ENCODE measurements at regions not wholly inside any gene's neighbourhood (a gene's known extent, or its start where the extent isn't known, plus 50 kb on each side); places are given as distances from the start of the nearest gene placed in this dataset.
"Not testable (repeated sequence)": the region's sequence is repeated elsewhere in the genome, so short reads cannot be mapped to it uniquely, and the experiment has no call there.

- no peaks in the 10 kb centered on the region for H3K4me1 Mint-ChIP-seq
- no peaks in the 10 kb centered on the region for H3K36me3 Mint-ChIP-seq
- ATAC-seq, result no peak
- H3K27me3 Mint-ChIP-seq, result no peaks in the 10 kb centered on the region
- H3K4me3 Mint-ChIP-seq, result no peak overlapping the region
- no peaks in the 10 kb centered on the region for H3K9me3 Mint-ChIP-seq
- no peak overlapping the region for H3K27ac Mint-ChIP-seq
Measured at GRCh38 chr3:81390796-81391195, 370.6 kb downstream of the GBE1 start.

GRCh38 chr3:81388191-81388590 is 373.3 kb downstream of the GBE1 start:
- no peaks in the 10 kb centered on the region for H3K9me3 Mint-ChIP-seq

GRCh38 chr3:81382470-81382869 is 379.0 kb downstream of the GBE1 start:
- peaks cover 4% of the 10 kb centered on the region for H3K9me3 Mint-ChIP-seq
- no peak for ATAC-seq
- H3K4me3 Mint-ChIP-seq, result no peak overlapping the region
- no peaks in the 10 kb centered on the region for H3K4me1 Mint-ChIP-seq
- H3K27me3 Mint-ChIP-seq, result no peaks in the 10 kb centered on the region
- H3K27ac Mint-ChIP-seq, result no peak overlapping the region
- no peaks in the 10 kb centered on the region for H3K36me3 Mint-ChIP-seq

More at GRCh38 chr3:81388191-81388590, 373.3 kb downstream of the GBE1 start:
- Mint-ChIP-seq H3K27me3 (no peaks in the 10 kb centered on the region), H3K4me1 (no peaks in the 10 kb centered on the region), H3K4me3 (no peak overlapping the region), H3K27ac (no peak overlapping the region), H3K36me3 (no peaks in the 10 kb centered on the region)
- no peak for ATAC-seq

DNA sequence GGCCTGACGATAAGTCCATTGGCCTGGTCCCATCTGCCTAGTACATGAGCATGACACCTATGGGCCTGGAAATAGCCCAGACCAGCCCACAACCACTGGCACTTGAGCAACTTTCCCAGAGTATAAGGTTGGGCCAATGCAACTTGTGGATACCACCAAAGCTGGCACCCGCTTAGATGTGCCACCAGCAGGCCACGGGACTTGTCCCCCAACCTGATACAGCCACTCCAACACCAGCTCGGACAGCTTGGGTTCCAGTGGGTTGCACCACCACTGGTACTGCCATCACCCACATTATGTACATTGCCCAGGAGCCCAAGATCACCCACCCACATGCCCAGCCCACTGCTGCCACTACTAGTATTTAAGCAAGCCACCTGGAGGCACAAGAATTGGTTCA is 381.2 kb downstream of the GBE1 start:
- H3K27me3 Mint-ChIP-seq, result no peaks in the 10 kb centered on the region

DNA sequence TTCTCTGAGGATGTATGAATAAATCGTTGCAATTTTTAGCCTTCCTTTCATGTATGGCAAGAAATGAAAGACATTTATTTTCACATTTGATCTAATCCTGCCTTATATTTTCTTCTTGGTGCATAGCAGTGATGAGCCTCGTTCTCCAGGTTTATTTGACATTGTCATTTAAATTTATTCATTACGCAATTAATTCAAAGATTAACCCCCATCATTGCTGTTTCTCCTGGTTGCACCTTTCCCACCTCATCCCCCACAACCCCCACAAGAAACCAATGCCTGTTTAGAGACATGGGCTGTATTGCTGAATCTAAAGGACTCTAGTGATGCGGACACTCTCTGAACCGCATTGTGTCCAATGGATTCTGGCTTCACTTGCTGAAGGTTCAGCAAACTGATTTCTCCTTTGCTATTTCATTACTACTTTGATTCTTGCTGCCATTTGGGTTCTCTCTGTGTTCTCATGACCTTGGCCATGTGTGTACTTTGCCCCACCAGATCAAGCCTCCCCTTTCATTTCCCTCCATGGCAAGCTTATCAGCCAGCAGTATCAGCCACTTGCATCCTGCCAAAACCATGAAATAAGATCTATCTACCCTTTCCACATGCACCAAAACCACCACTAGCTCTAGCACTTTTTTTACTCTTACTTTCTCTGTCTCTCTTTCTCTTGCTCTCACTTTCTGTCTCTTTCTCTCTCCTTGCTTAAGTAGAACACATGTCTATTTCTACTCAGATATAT is 382.7 kb downstream of the GBE1 start:
- no peak overlapping the region for H3K4me3 Mint-ChIP-seq
- no peaks in the 10 kb centered on the region for H3K36me3 Mint-ChIP-seq
- no peak overlapping the region for H3K27ac Mint-ChIP-seq
- H3K27me3 Mint-ChIP-seq, result no peaks in the 10 kb centered on the region
- H3K4me1 Mint-ChIP-seq, result no peaks in the 10 kb centered on the region
- H3K9me3 Mint-ChIP-seq, result peaks cover 4% of the 10 kb centered on the region
- no peak for ATAC-seq

More for the DNA sequence above, 381.2 kb downstream of the GBE1 start:
- Mint-ChIP-seq H3K9me3 (peaks cover 4% of the 10 kb centered on the region), H3K36me3 (no peaks in the 10 kb centered on the region), H3K27ac (no peak overlapping the region), H3K4me3 (no peak overlapping the region), H3K4me1 (no peaks in the 10 kb centered on the region)
- ATAC-seq, result no peak

DNA sequence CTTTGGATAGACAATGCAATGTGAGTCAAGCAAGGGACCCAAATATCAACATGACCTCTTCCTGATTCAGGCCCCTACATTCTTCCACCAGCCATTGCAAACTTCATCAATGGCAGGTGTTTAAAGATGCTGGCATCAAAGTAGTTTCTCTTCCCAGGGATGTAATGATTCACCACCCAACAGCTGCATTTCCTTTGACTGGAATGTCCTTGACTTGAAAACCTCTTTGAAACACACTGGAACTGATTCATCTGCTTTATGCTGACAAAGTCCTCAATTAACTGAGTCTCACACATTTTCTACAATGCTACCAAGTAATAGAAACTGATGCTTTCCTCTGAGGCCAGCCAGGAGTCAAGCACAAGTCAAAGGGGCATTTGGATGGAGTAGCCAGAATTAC is 385.5 kb downstream of the GBE1 start:
- Mint-ChIP-seq H3K27ac (no peak overlapping the region), H3K27me3 (no peaks in the 10 kb centered on the region), H3K4me1 (no peaks in the 10 kb centered on the region), H3K36me3 (no peaks in the 10 kb centered on the region), H3K9me3 (peaks cover 9% of the 10 kb centered on the region), H3K4me3 (no peak overlapping the region)
- no peak for ATAC-seq

- no peak overlapping the region for H3K27ac Mint-ChIP-seq
- H3K27me3 Mint-ChIP-seq, result no peaks in the 10 kb centered on the region
- H3K4me3 Mint-ChIP-seq, result no peak overlapping the region
- no peaks in the 10 kb centered on the region for H3K4me1 Mint-ChIP-seq
- ATAC-seq, result no peak
- H3K9me3 Mint-ChIP-seq, result peaks cover 4% of the 10 kb centered on the region
- no peaks in the 10 kb centered on the region for H3K36me3 Mint-ChIP-seq
Measured at GRCh38 chr3:81364411-81364810, 397.0 kb downstream of the GBE1 start.

GRCh38 chr3:81363816-81364215 is 397.6 kb downstream of the GBE1 start:
- Mint-ChIP-seq H3K27me3 (no peaks in the 10 kb centered on the region), H3K9me3 (peaks cover 4% of the 10 kb centered on the region), H3K4me1 (no peaks in the 10 kb centered on the region), H3K27ac (no peak overlapping the region), H3K4me3 (no peak overlapping the region), H3K36me3 (no peaks in the 10 kb centered on the region)
- no peak for ATAC-seq

- Mint-ChIP-seq H3K4me3 (no peak overlapping the region), H3K27ac (no peak overlapping the region), H3K9me3 (peaks cover 4% of the 10 kb centered on the region), H3K36me3 (no peaks in the 10 kb centered on the region), H3K4me1 (no peaks in the 10 kb centered on the region), H3K27me3 (no peaks in the 10 kb centered on the region)
- ATAC-seq, result no peak
Measured at GRCh38 chr3:81354119-81354518, 407.3 kb downstream of the GBE1 start.

- Mint-ChIP-seq H3K9me3 (peaks cover 4% of the 10 kb centered on the region), H3K4me1 (no peaks in the 10 kb centered on the region), H3K4me3 (no peak overlapping the region), H3K27ac (no peak overlapping the region), H3K36me3 (no peaks in the 10 kb centered on the region), H3K27me3 (no peaks in the 10 kb centered on the region)
- ATAC-seq, result no peak
Measured at GRCh38 chr3:81352867-81353266, 408.6 kb downstream of the GBE1 start.

DNA sequence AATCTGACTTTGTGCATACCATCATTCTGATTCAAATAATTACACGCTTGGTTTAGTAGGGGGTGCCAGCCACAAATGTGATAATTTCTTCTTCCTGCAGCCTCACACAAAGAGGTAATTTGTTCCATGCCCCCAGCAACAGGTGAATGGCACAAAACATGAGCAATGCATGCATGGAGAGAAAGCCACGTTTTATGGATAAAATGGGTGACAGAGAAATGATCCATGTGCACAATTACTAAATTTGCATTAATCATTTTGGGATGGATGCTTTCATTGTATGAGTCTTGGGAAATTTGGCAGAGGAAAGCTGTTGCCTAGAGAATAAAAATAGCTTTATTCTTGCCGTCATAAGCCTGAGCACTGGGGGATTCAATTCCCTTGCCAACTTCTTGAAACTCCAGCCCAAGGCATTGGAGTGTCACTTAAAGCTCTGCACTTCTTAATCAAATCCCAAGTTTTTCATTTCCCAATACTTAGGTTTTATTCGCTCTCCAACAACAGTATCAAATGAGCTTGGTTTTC is 411.6 kb downstream of the GBE1 start:
- Mint-ChIP-seq H3K4me1 (no peaks in the 10 kb centered on the region), H3K27me3 (no peaks in the 10 kb centered on the region), H3K36me3 (no peaks in the 10 kb centered on the region), H3K9me3 (peaks cover 4% of the 10 kb centered on the region), H3K4me3 (no peak overlapping the region), H3K27ac (no peak overlapping the region)
- no peak for ATAC-seq

- ATAC-seq, result no peak
- H3K27me3 Mint-ChIP-seq, result no peaks in the 10 kb centered on the region
- no peaks in the 10 kb centered on the region for H3K4me1 Mint-ChIP-seq
- H3K9me3 Mint-ChIP-seq, result no peaks in the 10 kb centered on the region
- H3K4me3 Mint-ChIP-seq, result no peak overlapping the region
- H3K36me3 Mint-ChIP-seq, result no peaks in the 10 kb centered on the region
- no peak overlapping the region for H3K27ac Mint-ChIP-seq
Measured at GRCh38 chr3:81339040-81339845, 422.2 kb downstream of the GBE1 start.

DNA sequence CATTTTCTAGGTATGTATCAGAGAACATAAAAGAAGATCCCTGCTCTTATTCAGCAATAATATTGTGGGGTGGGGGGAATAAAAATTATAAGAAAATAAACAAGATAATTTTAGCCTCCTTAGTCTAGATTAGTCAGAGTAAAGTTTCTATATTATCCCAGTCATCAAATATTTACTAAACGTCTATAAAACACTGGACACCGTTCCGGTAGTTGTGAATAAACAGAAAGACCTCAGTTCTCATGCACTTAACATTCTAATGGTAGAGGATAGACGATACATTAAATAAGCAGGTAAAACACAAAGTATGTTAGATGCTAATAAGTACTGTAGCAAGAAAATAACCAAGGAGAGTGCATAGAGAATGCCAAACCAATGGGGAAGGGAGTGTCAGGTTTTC is 425.0 kb downstream of the GBE1 start:
- ATAC-seq, result no peak
- Mint-ChIP-seq H3K27me3 (no peaks in the 10 kb centered on the region), H3K9me3 (no peaks in the 10 kb centered on the region), H3K27ac (no peak overlapping the region), H3K36me3 (no peaks in the 10 kb centered on the region), H3K4me1 (no peaks in the 10 kb centered on the region), H3K4me3 (no peak overlapping the region)

GRCh38 chr3:81329835-81330234 is 431.6 kb downstream of the GBE1 start:
- not testable (repeated sequence) for H3K4me1 Mint-ChIP-seq, H3K9me3 Mint-ChIP-seq, H3K27me3 Mint-ChIP-seq, H3K36me3 Mint-ChIP-seq, ATAC-seq, H3K4me3 Mint-ChIP-seq, H3K27ac Mint-ChIP-seq

DNA sequence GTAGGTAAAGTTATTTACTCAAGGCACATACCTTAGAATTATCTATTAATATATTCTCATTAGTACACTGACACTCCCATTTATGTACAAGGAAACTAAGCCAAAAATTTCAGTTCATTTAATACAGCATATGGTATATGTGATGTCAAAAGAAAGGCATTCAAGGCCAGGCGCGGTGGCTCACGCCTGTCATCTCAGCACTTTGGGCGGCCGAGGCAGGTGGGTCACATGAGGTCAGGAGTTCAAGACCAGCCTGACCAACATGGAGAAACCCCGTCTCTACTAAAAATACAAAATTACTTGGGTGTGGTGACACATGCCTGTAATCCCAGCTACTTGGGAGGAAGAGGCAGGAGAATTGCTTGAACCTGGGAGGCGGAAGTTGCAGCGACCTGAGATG is 435.2 kb downstream of the GBE1 start:
- no peak for ATAC-seq
- Mint-ChIP-seq H3K27me3 (no peaks in the 10 kb centered on the region), H3K9me3 (peaks cover 6% of the 10 kb centered on the region), H3K4me3 (no peak overlapping the region), H3K36me3 (no peaks in the 10 kb centered on the region), H3K4me1 (no peaks in the 10 kb centered on the region), H3K27ac (no peak overlapping the region)

- H3K4me3 Mint-ChIP-seq, result no peak overlapping the region
- peaks cover 2% of the 10 kb centered on the region for H3K9me3 Mint-ChIP-seq
- H3K36me3 Mint-ChIP-seq, result no peaks in the 10 kb centered on the region
- no peaks in the 10 kb centered on the region for H3K27me3 Mint-ChIP-seq
- no peaks in the 10 kb centered on the region for H3K4me1 Mint-ChIP-seq
- no peak for ATAC-seq
- no peak overlapping the region for H3K27ac Mint-ChIP-seq
Measured at GRCh38 chr3:81320862-81321261, 440.6 kb downstream of the GBE1 start.

Measured in stimulated activated memory B cell treated with anti-CD40 and anti-IgM and Interleukin-4, amounts not matched to agents 10 μg/mL and 1 μg/mL and 100 μg/mL, for 72 hours (primary cell).